Activated B cell treated with CpG ODN at 0.5 μM for 24 hours (primary cell): ENCODE measurements at regions not wholly inside any gene's neighbourhood (a gene's known extent, or its start where the extent isn't known, plus 50 kb on each side); places are given as distances from the start of the nearest gene placed in this dataset.

ENCODE experiments used
- ATAC-seq: fragments of 200-7000 bp; cut with Tn5 transposase; one replicate; pipeline ENCODE4 v1.10.0; 2021; ENCODE audit warnings: low read depth, mild to moderate bottlenecking, moderate library complexity
- CTCF ChIA-PET: fragments of 350-600 bp; sonication (Branson Sonifier 250); formaldehyde crosslinking; loops from one replicate; lab custom pipeline; 2021; ENCODE audit warnings: antibody characterized with exemption; lab: Charles Lee
- POLR2A ChIA-PET: fragments of 350-600 bp; sonication (Branson Sonifier 250); formaldehyde crosslinking; loops from one replicate; lab custom pipeline; 2021; ENCODE audit warnings: antibody characterized with exemption; lab: Charles Lee
- DNase-seq: peaks from one replicate; pipeline ENCODE4 v3.0.0; 2022
- H3K27ac Mint-ChIP-seq: one replicate; pipeline ENCODE4 v1.8.0; 2020; ENCODE audit warnings: mixed read lengths
- H3K27me3 Mint-ChIP-seq: one replicate; pipeline ENCODE4 v1.8.0; 2021; ENCODE audit warnings: mixed read lengths
- H3K36me3 Mint-ChIP-seq: one replicate; pipeline ENCODE4 v1.8.0; 2021; ENCODE audit warnings: low read depth, mixed read lengths
- H3K4me1 Mint-ChIP-seq: one replicate; pipeline ENCODE4 v1.8.0; 2021; ENCODE audit warnings: mixed read lengths
- H3K4me3 Mint-ChIP-seq: one replicate; pipeline ENCODE4 v1.8.0; 2020; ENCODE audit warnings: mild to moderate bottlenecking, mixed read lengths
- H3K9me3 Mint-ChIP-seq: one replicate; pipeline ENCODE4 v1.8.0; 2020; ENCODE audit warnings: mixed read lengths
- CTCF ChIP-seq: fragments of 200-600 bp; IDR thresholded peaks from one replicate; pipeline ENCODE4 v1.8.0; 2022; ENCODE audit warnings: antibody characterized with exemption, mild to moderate bottlenecking
- intact Hi-C: fragments of 100-400 bp; cut with micrococcal nuclease; formaldehyde crosslinking; loops from one replicate; pipeline ENCODE4 v1.15.1; 2024

GRCh38 chr12:62163368-62163767, 96.8 kb upstream of the USP15 start:
- no peak for ATAC-seq
- Mint-ChIP-seq H3K36me3 (no peaks in the 10 kb centered on the region), H3K27me3 (peaks cover 3% of the 10 kb centered on the region), H3K4me1 (no peaks in the 10 kb centered on the region), H3K4me3 (no peak overlapping the region), H3K27ac (no peak overlapping the region), H3K9me3 (no peaks in the 10 kb centered on the region)
- intact Hi-C loops = no loop called here
- DNase-seq = no peak
- ChIA-PET CTCF (no interaction called here), POLR2A (no interaction called here)
- no peak for TF ChIP-seq CTCF

- H3K36me3 Mint-ChIP-seq = no peaks in the 10 kb centered on the region
- H3K4me3 Mint-ChIP-seq = no peak overlapping the region
- ChIA-PET CTCF (no interaction called here), POLR2A (no interaction called here)
- no peak for TF ChIP-seq CTCF
- no peaks in the 10 kb centered on the region for H3K9me3 Mint-ChIP-seq
- DNase-seq (no peak), ATAC-seq (no peak)
- H3K27me3 Mint-ChIP-seq = peaks cover 3% of the 10 kb centered on the region
- no peak overlapping the region for H3K27ac Mint-ChIP-seq
- H3K4me1 Mint-ChIP-seq = no peaks in the 10 kb centered on the region
- intact Hi-C loops = no loop called here
These were observed 96.2 kb upstream of the USP15 start for GRCh38 chr12:62164036-62164435.

GRCh38 chr12:62166525-62166924, 93.7 kb upstream of the USP15 start:
- H3K4me3 Mint-ChIP-seq = no peak overlapping the region
- H3K4me1 Mint-ChIP-seq = no peaks in the 10 kb centered on the region
- intact Hi-C loops = no loop called here
- DNase-seq = no peak
- no peak for TF ChIP-seq CTCF
- ATAC-seq = no peak
- no peaks in the 10 kb centered on the region for H3K9me3 Mint-ChIP-seq
- H3K36me3 Mint-ChIP-seq = no peaks in the 10 kb centered on the region
- ChIA-PET CTCF (no interaction called here), POLR2A (interaction anchor here (0.6 kb wide), 1 partner anchor 92 kb away, joined by 4 read pairs; no protein-coding TSS in a partner anchor)
- H3K27me3 Mint-ChIP-seq = no peaks in the 10 kb centered on the region
- no peak overlapping the region for H3K27ac Mint-ChIP-seq

- ChIA-PET CTCF (no interaction called here), POLR2A (no interaction called here)
- DNase-seq (no peak), ATAC-seq (no peak)
- TF ChIP-seq CTCF = no peak
- Mint-ChIP-seq H3K4me1 (no peaks in the 10 kb centered on the region), H3K27ac (no peak overlapping the region), H3K27me3 (peaks cover 2% of the 10 kb centered on the region), H3K36me3 (no peaks in the 10 kb centered on the region), H3K9me3 (no peaks in the 10 kb centered on the region), H3K4me3 (no peak overlapping the region)
- intact Hi-C loops = no loop called here
These were observed 91.8 kb upstream of the USP15 start for GRCh38 chr12:62168411-62168810.

GRCh38 chr12:62170241-62170640, 90.0 kb upstream of the USP15 start:
- ChIA-PET POLR2A (no interaction called here), CTCF (no interaction called here)
- no peak for TF ChIP-seq CTCF
- Mint-ChIP-seq H3K9me3 (no peaks in the 10 kb centered on the region), H3K27ac (no peak overlapping the region), H3K36me3 (no peaks in the 10 kb centered on the region), H3K27me3 (peaks cover 9% of the 10 kb centered on the region), H3K4me3 (no peak overlapping the region), H3K4me1 (no peaks in the 10 kb centered on the region)
- intact Hi-C loops = no loop called here
- DNase-seq = no peak
- no peak for ATAC-seq
